GM12891 (cell line): ENCODE measurements at regions not wholly inside any gene's neighbourhood (a gene's known extent, or its start where the extent isn't known, plus 50 kb on each side); places are given as distances from the start of the nearest gene placed in this dataset.
"Not testable (repeated sequence)": the region's sequence is repeated elsewhere in the genome, so short reads cannot be mapped to it uniquely, and the experiment has no call there.

Experiments
- DNase-seq: peaks from one replicate; pipeline ENCODE4 v3.0.0; 2011; ENCODE audit warnings: low spot score; ENCODE audit not compliant: insufficient read length
- FAIRE-seq: peaks from 2 replicates; lab custom pipeline; 2011; peaks lifted over from hg19 to GRCh38; lab: Jason Lieb, UNC
- PAX5 ChIP-seq: IDR thresholded peaks from 2 replicates; pipeline ENCODE4 v1.6.1; 2011; ENCODE audit warnings: low read length, moderate library complexity, mild to moderate bottlenecking; ENCODE audit not compliant: insufficient read depth, severe bottlenecking
- POLR2A ChIP-seq: IDR thresholded peaks from 2 replicates; pipeline ENCODE4 v1.6.1; 2011; ENCODE audit warnings: low read depth, low read length, control low read depth
- POLR2AphosphoS5 ChIP-seq: IDR thresholded peaks from 2 replicates; pipeline ENCODE4 v1.6.1; 2011; ENCODE audit warnings: low read depth, low read length, control low read depth
- POU2F2 ChIP-seq: IDR thresholded peaks from 2 replicates; pipeline ENCODE4 v1.6.1; 2011; ENCODE audit warnings: low read depth, mild to moderate bottlenecking, control low read depth, low read length, moderate library complexity
- SPI1 ChIP-seq: IDR thresholded peaks from 2 replicates; pipeline ENCODE4 v1.6.1; 2011; ENCODE audit warnings: low read depth, low read length, control low read depth
- TAF1 ChIP-seq: IDR thresholded peaks from 2 replicates; pipeline ENCODE4 v1.6.1; 2011; ENCODE audit warnings: low read depth, low read length, control low read depth

- FAIRE-seq, DNase-seq: not testable (repeated sequence)
Observed at GRCh38 chrX:149420566-149420965, 84.5 kb downstream of the IDS start.

- TF ChIP-seq POLR2A (no peak), SPI1 (no peak), PAX5 (no peak), TAF1 (no peak), POLR2AphosphoS5 (no peak), POU2F2 (no peak)
- DNase-seq (no peak), FAIRE-seq (no peak)
Observed at GRCh38 chrX:149398027-149398426, 107.1 kb downstream of the IDS start.

- DNase-seq (no peak), FAIRE-seq (no peak)
- TF ChIP-seq PAX5 (no peak), SPI1 (no peak)
Observed at GRCh38 chrX:149392921-149393320, 112.2 kb downstream of the IDS start.

GRCh38 chrX:149383852-149384251 is 121.3 kb downstream of the IDS start:
- FAIRE-seq: no peak
- TF ChIP-seq SPI1 (no peak), POU2F2 (no peak), TAF1 (no peak), POLR2A (no peak), PAX5 (no peak), POLR2AphosphoS5 (no peak)
- no peak for DNase-seq

- no peak for DNase-seq
- FAIRE-seq: no peak
- TF ChIP-seq TAF1 (no peak), POLR2A (no peak), POU2F2 (no peak), POLR2AphosphoS5 (no peak), PAX5 (no peak), SPI1 (no peak)
Observed at GRCh38 chrX:149374751-149375150, 130.4 kb downstream of the IDS start.

GRCh38 chrX:149372866-149373265 is 132.2 kb downstream of the IDS start:
- no peak for FAIRE-seq
- DNase-seq: no peak
- no peak for TF ChIP-seq POLR2A
- no peak for TF ChIP-seq PAX5
- TF ChIP-seq POU2F2: no peak
- no peak for TF ChIP-seq TAF1
- TF ChIP-seq SPI1: no peak
- TF ChIP-seq POLR2AphosphoS5: no peak

GRCh38 chrX:149371986-149372385 is 133.1 kb downstream of the IDS start:
- no peak for FAIRE-seq

GRCh38 chrX:149370097-149370496 is 135.0 kb downstream of the IDS start:
- FAIRE-seq: no peak
- no peak for TF ChIP-seq PAX5
- TF ChIP-seq SPI1: no peak
- no peak for TF ChIP-seq POLR2A
- no peak for TF ChIP-seq POU2F2
- TF ChIP-seq POLR2AphosphoS5: no peak
- TF ChIP-seq TAF1: no peak

More at GRCh38 chrX:149371986-149372385, 133.1 kb downstream of the IDS start:
- DNase-seq: no peak
- TF ChIP-seq SPI1: no peak
- no peak for TF ChIP-seq POLR2AphosphoS5
- no peak for TF ChIP-seq POLR2A
- no peak for TF ChIP-seq POU2F2
- TF ChIP-seq PAX5: no peak
- TF ChIP-seq TAF1: no peak

GRCh38 chrX:149365552-149365951 is 139.6 kb downstream of the IDS start:
- DNase-seq: no peak

More at GRCh38 chrX:149370097-149370496, 135.0 kb downstream of the IDS start:
- no peak for DNase-seq

GRCh38 chrX:149365061-149365460 is 140.0 kb downstream of the IDS start:
- DNase-seq (no peak), FAIRE-seq (no peak)
- TF ChIP-seq TAF1 (no peak), SPI1 (no peak)

More at GRCh38 chrX:149365552-149365951, 139.6 kb downstream of the IDS start:
- FAIRE-seq: no peak
- no peak for TF ChIP-seq POU2F2
- no peak for TF ChIP-seq POLR2A
- TF ChIP-seq PAX5: no peak
- no peak for TF ChIP-seq TAF1
- TF ChIP-seq SPI1: no peak
- no peak for TF ChIP-seq POLR2AphosphoS5
